ENCODE measurements at regions not wholly inside any gene's neighbourhood (a gene's known extent, or its start where the extent isn't known, plus 50 kb on each side); places are given as distances from the start of the nearest gene placed in this dataset.

DNA sequence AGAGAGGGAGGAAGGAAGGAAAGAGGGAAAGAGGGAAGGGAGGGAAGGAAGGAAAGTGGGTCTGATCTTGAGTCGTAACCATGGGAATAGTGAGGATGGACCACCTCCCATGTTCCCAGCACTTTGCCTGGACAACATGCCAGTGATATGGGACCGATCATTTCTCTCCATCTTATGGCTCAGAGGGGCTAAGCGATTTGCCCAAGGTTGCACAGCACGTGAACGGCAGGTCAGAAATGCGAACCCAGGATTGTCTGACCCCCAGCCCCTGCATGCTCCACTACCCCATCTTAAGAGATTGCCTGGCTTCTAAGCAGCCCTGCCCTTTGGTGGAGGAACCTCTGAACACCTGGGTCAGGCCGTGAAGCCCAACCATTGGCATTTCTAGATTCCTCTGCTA lies 109.0 kb upstream of the CARD11 start:
- no peak overlapping the region for H3K9ac ChIP-seq (ENCODE audit: low read length in 3 of 3)
- FAIRE-seq: no peak
- H3K4me1 ChIP-seq (ENCODE audit: control insufficient read depth in 2 of 3, insufficient read depth in 2 of 3, low read depth in 1 of 3, low read length in 3 of 3): no peaks in the 10 kb centered on the region
- TF ChIP-seq, protein P1, sequence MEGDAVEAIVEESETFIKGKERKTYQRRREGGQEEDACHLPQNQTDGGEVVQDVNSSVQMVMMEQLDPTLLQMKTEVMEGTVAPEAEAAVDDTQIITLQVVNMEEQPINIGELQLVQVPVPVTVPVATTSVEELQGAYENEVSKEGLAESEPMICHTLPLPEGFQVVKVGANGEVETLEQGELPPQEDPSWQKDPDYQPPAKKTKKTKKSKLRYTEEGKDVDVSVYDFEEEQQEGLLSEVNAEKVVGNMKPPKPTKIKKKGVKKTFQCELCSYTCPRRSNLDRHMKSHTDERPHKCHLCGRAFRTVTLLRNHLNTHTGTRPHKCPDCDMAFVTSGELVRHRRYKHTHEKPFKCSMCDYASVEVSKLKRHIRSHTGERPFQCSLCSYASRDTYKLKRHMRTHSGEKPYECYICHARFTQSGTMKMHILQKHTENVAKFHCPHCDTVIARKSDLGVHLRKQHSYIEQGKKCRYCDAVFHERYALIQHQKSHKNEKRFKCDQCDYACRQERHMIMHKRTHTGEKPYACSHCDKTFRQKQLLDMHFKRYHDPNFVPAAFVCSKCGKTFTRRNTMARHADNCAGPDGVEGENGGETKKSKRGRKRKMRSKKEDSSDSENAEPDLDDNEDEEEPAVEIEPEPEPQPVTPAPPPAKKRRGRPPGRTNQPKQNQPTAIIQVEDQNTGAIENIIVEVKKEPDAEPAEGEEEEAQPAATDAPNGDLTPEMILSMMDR (IDR thresholded peaks at IDR 0.05; ENCODE audit: borderline replicate concordance, extremely low read depth, insufficient read depth): no peak
- H3K36me3 ChIP-seq (ENCODE audit: control insufficient read depth in 2 of 3, insufficient read depth in 3 of 3, low read length in 3 of 3): no peaks in the 10 kb centered on the region
- H3K27me3 ChIP-seq (ENCODE audit: control insufficient read depth, insufficient read depth, low read length): no peaks in the 10 kb centered on the region
- no peak for DNase-seq
- H3K9me3 ChIP-seq (ENCODE audit: control insufficient read depth in 2 of 3, insufficient read depth in 1 of 3, low read length in 3 of 3): peaks cover 0 to 5% (median 0%) of the 10 kb centered on the region in 3 donors
- intact Hi-C loops (cut with DNase I): no loop called here
- no peak overlapping the region for H3K4me3 ChIP-seq (ENCODE audit: low read length in 3 of 3)
- no peak overlapping the region for H3K27ac ChIP-seq (ENCODE audit: low read depth in 2 of 2, low read length in 2 of 2)

DNA sequence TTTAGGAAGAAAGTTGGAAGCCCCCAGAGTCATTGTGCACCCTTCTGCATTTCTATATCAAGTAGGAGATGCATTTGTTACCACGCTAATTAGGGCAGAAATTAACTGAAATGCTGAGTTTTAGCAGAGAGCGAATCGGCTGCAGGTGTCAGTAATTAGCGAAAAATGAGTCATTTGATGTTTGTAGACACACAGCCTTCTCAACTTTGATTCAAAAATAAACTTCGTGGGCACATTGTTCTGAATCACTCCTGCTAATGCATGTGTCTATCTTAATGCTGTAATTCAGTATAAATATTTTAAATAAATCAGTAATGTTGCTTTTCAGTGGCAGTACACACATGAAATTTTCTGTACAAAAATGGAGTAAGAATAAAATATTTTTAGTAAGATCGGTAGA lies 109.5 kb upstream of the CARD11 start:
- DNase-seq (no peak), FAIRE-seq (no peak)
- intact Hi-C loops (cut with DNase I): no loop called here
- Histone ChIP-seq H3K27ac (ENCODE audit: low read depth in 2 of 2, low read length in 2 of 2) (no peak overlapping the region), H3K4me3 (ENCODE audit: low read length in 3 of 3) (no peak overlapping the region), H3K9ac (ENCODE audit: low read length in 3 of 3) (no peak overlapping the region), H3K36me3 (ENCODE audit: control insufficient read depth in 2 of 3, insufficient read depth in 3 of 3, low read length in 3 of 3) (no peaks in the 10 kb centered on the region), H3K9me3 (ENCODE audit: control insufficient read depth in 2 of 3, insufficient read depth in 1 of 3, low read length in 3 of 3) (peaks cover 0 to 5% (median 0%) of the 10 kb centered on the region in 3 donors), H3K27me3 (ENCODE audit: control insufficient read depth, insufficient read depth, low read length) (no peaks in the 10 kb centered on the region), H3K4me1 (ENCODE audit: control insufficient read depth in 2 of 3, insufficient read depth in 2 of 3, low read depth in 1 of 3, low read length in 3 of 3) (no peaks in the 10 kb centered on the region)
- TF ChIP-seq, protein P1 (IDR thresholded peaks at IDR 0.05; ENCODE audit: borderline replicate concordance, extremely low read depth, insufficient read depth): no peak

- Histone ChIP-seq H3K4me1 (ENCODE audit: control insufficient read depth in 2 of 3, insufficient read depth in 2 of 3, low read depth in 1 of 3, low read length in 3 of 3) (no peaks in the 10 kb centered on the region), H3K27ac (ENCODE audit: low read depth in 2 of 2, low read length in 2 of 2) (no peak overlapping the region), H3K36me3 (ENCODE audit: control insufficient read depth in 2 of 3, insufficient read depth in 3 of 3, low read length in 3 of 3) (no peaks in the 10 kb centered on the region), H3K9ac (ENCODE audit: low read length in 3 of 3) (no peak overlapping the region), H3K27me3 (ENCODE audit: control insufficient read depth, insufficient read depth, low read length) (no peaks in the 10 kb centered on the region), H3K4me3 (ENCODE audit: low read length in 3 of 3) (no peak overlapping the region), H3K9me3 (ENCODE audit: control insufficient read depth in 2 of 3, insufficient read depth in 1 of 3, low read length in 3 of 3) (peaks cover 0 to 5% (median 0%) of the 10 kb centered on the region in 3 donors)
- FAIRE-seq (no peak), DNase-seq (no peak)
- intact Hi-C loops (cut with DNase I): no loop called here
- TF ChIP-seq, protein P1 (IDR thresholded peaks at IDR 0.05; ENCODE audit: borderline replicate concordance, extremely low read depth, insufficient read depth): no peak
These were observed 110.7 kb upstream of the CARD11 start for GRCh38 chr7:3154317-3154716.

- Histone ChIP-seq H3K9me3 (ENCODE audit: control insufficient read depth in 2 of 3, insufficient read depth in 1 of 3, low read length in 3 of 3) (peaks cover 0 to 5% (median 0%) of the 10 kb centered on the region in 3 donors), H3K36me3 (ENCODE audit: control insufficient read depth in 2 of 3, insufficient read depth in 3 of 3, low read length in 3 of 3) (no peaks in the 10 kb centered on the region), H3K4me1 (ENCODE audit: control insufficient read depth in 2 of 3, insufficient read depth in 2 of 3, low read depth in 1 of 3, low read length in 3 of 3) (no peaks in the 10 kb centered on the region), H3K27ac (ENCODE audit: low read depth in 2 of 2, low read length in 2 of 2) (no peak overlapping the region), H3K27me3 (ENCODE audit: control insufficient read depth, insufficient read depth, low read length) (no peaks in the 10 kb centered on the region), H3K4me3 (ENCODE audit: low read length in 3 of 3) (no peak overlapping the region), H3K9ac (ENCODE audit: low read length in 3 of 3) (no peak overlapping the region)
- TF ChIP-seq, protein P1 (IDR thresholded peaks at IDR 0.05; ENCODE audit: borderline replicate concordance, extremely low read depth, insufficient read depth): peak; percentile 61
- DNase-seq (peak in 3 of 5 donors; percentile 29 to 61 (median 35)), FAIRE-seq (peak; percentile 17)
- intact Hi-C loops (cut with DNase I): no loop called here
These were observed 111.3 kb upstream of the CARD11 start for GRCh38 chr7:3154881-3155494.

Measured in kidney (tissue), 13 donors.